GM21619 (cell line): ENCODE measurements at regions not wholly inside any gene's neighbourhood (a gene's known extent, or its start where the extent isn't known, plus 50 kb on each side); places are given as distances from the start of the nearest gene placed in this dataset.

ENCODE experiments used
- ATAC-seq: cut with Tn5 transposase; IDR thresholded peaks from one replicate; pipeline ENCODE4 v1.9.1; 2021; ENCODE audit not compliant: unreplicated experiment

DNA sequence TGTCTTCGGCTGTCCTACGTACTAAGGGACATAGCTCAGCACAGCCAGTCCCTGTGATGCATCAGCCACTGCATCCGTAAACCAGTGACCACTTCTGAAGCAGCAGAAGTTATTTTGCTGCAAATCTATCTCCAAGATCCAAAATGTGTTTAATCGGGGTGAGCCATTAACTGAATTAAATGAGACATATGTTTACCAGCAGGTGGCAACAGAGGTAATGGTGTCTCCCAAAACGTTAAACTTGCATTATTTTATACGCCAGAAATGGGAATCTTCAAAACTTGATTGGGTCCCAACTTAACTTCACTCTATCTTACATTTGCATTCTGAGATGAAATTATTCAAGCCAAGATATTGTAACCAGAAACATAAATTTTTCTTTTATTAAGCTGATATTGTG lies 75.3 kb upstream of the BOC start:
- no peak for ATAC-seq

DNA sequence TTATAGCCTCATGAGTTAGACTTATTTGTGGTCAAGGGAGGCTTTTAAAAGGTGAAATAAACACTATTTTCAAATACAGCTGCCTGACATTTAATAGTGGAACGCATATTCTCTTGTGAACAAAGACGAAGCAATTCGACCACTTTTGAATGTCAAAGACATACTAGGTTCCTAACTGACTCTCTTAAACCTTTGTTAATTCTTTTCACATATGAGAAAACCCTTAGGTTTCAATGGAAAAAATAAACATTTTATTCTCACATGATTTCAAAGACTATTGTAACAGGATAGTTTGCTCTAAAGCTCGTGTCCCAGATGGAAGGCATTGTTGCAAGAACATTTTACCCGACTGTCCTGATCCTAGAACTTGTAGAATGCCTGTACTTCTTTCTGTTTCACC lies 74.8 kb upstream of the BOC start:
- no peak for ATAC-seq

GRCh38 chr3:113138839-113139743 lies 72.3 kb upstream of the BOC start:
- no peak for ATAC-seq

DNA sequence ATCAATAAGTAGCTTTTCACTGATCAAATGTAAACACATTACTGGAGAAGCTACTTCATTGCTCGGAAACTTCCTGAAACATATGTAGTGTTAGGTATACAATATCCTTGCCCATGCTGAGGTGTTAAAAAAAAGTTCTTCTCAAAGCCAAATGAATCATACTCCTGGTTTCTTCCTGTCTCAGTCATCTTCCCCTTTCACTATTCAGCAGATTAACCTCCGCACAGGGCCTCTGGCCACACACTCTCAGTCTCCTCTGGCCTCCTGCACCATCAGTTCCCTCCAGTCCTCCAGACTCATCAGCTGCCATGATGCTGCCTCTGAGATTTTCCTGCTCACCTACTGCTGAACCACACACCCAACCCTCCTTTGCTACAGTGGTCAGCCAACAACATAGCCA lies 70.5 kb upstream of the BOC start:
- no peak for ATAC-seq

- no peak for ATAC-seq
Measured at GRCh38 chr3:113141543-113141942, 69.8 kb upstream of the BOC start.

DNA sequence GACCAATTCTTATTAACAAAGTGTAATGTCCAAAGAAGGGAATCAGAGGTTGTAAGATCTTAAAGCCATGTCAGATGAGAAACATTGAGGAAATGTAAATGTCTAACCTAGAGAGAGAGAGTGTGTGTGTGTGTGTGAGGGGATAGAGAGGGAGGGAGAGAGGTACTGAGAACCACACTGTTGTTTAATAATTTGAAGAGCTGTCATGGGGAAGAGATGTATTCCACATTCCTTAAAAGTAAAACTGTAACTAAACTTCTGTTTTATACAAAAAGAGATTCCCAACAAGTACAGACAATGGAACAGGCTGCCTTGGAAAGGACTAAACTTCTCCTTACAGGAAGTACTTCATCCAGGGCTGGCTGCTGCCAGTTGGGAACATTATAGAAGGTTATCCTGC lies 68.9 kb upstream of the BOC start:
- no peak for ATAC-seq

GRCh38 chr3:113143353-113143752 lies 68.0 kb upstream of the BOC start:
- no peak for ATAC-seq

GRCh38 chr3:113147681-113148261 lies 63.6 kb upstream of the BOC start:
- no peak for ATAC-seq

DNA sequence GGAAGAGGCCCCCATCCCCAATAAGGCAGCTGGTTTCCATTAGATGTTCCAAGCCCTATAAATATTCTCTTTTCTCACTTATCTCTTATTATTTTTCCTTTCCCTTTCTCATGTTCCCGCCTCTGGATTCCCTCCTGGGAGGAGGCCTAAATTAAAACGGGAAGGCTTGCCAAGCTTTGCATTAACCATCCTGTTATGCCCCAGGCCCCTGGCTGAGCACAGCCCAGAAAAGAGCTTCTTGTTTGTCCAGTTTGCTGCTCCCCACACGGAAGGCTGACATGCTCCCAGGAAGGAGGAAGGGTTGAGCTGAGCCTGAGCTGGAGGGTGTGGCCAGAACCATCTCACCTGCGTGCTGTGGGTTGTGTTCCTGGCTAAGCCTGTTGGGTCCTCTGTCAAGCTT lies 63.1 kb upstream of the BOC start:
- ATAC-seq, result no peak

DNA sequence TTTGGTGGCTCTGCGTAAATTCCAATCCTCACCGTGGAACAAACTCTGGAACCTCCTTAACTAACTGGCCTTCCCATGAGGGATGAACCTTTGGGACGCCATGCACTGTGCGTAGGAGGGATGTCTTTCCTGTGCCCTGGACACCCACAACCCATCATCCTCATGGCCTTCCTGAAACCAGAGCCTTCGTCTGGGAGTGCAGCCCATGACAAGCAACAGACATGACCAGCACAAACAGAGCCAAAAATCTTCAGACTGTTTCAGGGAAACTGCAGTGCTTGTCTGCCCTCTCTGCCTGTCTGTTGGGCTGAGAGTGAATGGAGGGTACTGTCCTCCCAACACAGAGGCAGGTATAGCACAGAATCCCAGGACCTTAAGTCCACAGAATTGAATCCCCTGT lies 61.1 kb upstream of the BOC start:
- no peak for ATAC-seq

DNA sequence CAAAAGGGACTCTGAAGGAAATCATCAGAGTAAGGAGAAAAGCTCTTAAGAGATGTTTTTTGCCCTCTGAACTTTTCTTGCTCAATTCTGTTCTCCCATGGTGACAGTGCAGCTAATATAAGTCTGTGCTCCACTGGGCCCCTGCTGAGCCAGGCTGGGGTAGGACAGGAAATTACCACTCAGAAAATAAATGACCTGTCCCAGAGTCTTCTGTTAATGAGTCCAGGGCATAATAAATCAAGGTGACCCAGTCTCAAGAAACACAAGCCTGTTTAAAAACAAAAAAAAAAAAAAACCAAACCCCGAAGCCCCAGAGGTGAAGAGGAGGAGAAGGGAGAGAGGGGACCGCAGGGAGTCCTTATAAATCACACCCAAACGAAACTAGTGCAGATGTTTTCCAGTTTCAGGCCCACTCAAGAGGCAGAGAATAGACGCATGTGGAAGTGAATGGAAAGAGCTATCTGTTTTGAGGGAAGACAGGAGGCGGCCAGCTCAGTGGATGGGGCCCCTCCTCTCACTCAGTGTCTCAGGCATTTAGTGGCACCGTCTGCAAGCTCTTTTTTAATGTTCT lies 59.8 kb upstream of the BOC start:
- no peak for ATAC-seq

DNA sequence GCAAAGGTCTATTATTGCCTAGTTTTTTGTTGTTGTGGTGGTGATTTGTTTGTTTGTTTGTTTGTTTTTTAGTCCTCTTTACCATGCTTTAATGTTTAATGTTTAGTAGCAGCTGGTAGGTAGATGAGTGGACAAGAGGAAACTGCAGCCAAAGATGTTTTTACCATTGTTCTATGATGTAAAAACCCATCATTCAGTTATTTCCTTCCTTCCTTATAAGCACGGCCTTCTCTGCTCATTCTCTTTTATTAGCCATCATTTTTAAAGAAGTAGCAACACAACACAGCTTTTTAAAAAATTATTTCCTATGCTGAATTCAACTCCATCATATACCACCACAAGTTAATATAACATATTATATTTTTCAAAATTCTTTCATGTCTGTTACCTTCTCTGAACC lies 58.5 kb upstream of the BOC start:
- no peak for ATAC-seq

DNA sequence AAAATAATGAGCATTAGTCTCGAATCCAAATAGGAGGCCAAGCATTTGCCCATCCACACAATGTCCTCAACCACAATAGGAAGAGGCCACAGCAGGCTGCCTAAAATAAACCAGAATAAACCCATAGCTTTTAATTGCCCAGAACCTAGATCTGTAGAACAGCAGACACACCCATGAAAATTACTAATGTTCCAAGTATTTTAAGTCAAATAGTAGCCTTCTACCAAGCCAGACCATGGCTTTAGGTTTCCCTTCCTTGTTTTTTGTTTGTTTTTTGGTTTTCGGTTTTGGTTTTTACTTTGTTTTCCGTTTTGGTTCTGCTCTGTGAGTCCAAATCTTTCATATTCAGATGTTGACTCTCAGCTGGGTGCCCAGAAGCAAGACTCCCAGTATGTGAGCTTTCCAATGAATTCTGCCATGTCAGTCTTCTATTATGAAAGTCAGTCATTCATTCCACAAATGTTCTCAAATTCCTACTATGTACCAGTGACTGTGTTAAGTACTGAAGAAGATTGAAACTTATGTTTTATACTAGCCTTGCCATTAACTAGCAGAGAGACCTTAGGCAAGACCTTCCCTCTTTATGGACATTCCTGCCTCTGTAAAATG lies 57.8 kb upstream of the BOC start:
- peak; percentile 78 for ATAC-seq

DNA sequence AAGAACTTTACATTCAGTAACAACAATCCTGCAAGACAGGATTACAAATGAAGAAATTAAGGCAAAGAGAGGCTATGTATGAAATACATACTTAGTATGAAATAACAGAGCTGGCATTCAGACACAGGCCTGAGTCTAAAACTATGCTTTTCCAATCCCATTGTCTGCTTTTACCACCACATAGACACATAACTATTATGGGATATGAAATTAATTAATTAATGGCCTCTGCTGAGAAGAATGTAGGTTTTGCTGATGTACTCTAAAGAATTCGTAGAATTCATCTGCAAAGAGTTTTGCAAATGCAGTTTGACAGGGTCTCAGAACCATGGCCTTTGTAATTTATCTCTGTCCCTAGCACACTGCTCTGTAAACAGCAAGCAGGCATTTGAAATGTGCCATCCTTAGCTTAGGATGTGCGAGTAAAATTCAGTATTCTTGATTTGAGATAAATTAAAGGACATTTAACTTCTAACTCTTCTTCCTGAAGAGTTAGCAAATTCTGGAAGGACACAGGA lies 54.5 kb upstream of the BOC start:
- no peak for ATAC-seq

DNA sequence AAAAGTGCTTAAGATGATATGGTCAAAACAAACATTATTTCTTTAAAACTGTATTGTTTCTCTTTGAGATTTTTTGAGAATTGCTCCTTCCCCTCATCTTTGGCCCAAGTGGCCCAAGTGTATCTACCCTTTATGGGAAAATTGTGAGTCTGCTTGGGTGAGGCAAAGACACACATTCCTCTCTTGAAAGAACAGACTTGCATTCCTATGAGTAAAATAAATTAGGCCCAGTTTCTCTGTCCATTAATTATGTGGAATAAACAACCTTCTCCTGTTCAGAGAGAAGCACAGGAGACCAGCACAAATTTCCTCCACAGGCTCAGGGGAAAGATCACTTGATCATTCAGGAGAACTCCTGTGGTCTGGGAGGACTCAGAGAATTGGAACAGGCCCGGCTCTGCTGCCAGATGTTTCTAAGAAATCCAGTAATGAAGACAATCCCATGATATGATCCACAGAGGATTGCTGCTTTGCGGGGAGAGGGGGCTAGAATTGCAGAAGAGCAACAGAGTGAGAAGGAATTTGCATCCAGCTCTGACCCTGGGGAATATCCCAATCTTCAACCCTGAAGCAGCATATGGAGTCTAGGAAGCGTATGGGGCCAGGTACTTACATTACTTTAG lies 53.8 kb upstream of the BOC start:
- ATAC-seq, result no peak

- no peak for ATAC-seq
Measured at GRCh38 chr3:113158171-113158570, 53.2 kb upstream of the BOC start.
